M059J (cell line): ENCODE measurements at regions not wholly inside any gene's neighbourhood (a gene's known extent, or its start where the extent isn't known, plus 50 kb on each side); places are given as distances from the start of the nearest gene placed in this dataset.

Experiments used
- DNase-seq: peaks from one replicate; pipeline ENCODE4 v3.0.0-alpha.2; 2012; ENCODE audit warnings: low read depth

- no peak for DNase-seq
Measured at GRCh38 chr2:139296672-139297209, 516.6 kb upstream of the NXPH2 start.

DNA sequence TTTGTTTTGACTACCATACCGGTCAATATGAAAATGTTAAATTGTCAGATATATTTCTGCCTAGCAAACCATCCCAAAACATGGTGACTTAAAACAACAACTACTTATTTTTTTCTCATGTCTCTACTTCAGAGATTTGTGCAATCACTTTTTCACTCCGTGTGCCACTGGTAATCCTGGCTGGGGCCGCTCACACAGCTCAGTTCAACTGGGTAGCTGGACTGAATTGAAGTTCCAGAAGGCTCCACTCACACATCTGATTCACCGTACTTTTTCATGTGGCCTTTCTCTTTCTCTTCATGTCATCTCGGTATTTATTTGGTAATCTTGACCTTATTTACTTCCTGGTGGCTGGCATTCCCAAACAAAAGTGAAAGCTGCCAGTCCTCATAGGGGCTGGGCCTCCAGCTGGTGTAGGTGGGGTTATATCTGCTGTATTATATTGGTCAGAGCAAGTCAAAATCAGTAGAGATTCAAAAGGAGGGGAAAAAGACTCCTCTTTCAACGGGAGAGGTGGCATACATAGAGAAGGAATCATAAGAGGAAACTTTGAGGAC lies 513.9 kb upstream of the NXPH2 start:
- DNase-seq: no peak

DNA sequence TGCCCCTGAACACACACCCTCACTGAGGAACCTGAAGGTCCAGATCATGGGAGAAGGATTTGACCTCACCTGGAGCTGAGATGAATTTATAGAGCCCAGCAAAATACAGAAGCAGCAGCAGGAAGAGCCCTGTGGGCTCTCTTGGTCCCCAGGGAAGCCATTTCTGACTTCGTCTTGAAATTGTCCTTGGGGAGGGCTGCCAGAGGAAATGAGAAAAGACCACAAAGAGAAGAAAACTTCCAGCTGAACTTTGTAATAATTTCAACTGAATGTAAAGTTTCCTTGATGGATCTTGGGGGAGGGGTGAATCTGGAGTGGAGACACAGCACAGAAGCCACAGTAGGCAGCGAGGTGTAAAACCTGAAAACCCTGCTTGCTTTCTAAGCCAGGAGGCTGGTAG lies 500.9 kb upstream of the NXPH2 start:
- no peak for DNase-seq

DNA sequence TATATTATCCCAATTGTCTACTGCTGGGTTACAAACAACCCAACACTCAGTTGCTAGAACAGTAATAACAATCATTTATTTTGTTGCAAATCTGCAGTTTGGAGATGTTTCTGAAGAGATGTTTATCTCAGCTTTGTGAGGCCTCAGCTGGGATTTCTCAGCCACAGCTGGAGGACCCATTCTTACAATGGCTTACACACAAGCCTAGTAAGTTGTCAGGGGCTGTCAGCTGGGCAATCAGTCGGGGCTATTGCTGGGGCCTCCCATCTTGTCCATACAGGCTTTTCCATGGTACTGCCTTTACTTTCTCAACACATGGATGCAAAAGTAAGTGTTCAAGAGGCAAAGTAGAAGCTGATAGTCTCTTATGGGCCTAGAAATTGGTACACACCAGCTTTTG lies 491.7 kb upstream of the NXPH2 start:
- no peak for DNase-seq

GRCh38 chr2:139271149-139271548 lies 491.0 kb upstream of the NXPH2 start:
- DNase-seq: no peak

- no peak for DNase-seq
Measured at GRCh38 chr2:139260052-139260430, 479.9 kb upstream of the NXPH2 start.

DNA sequence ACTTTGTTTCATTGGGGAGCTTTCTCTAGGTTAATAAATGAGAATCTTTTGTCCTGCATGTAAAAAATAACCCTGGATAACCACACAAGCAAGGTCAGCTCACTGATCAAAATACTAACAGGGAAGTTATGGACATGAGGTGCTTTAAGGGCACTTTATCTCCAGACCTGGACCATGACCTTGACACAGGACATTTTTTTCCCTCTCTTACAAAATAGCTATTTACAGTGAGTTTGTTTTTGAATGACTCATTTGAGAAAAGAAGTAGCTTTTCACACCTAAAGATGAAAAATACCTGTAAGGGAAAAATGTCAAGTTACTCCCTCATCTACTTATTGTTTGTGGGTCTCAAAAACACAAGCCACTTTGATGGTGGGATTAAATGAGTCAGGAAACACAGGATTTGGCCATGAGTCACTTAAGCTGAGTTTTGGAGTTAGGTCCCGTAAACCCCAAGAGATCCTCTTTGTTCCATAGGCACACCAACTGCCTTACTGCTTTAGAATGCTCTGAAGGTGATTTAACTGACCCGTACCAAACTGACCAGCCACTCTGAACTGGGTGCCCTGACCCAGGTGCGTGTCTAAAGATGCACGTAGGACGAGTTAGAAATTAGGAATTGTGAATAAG lies 479.3 kb upstream of the NXPH2 start:
- DNase-seq: no peak

GRCh38 chr2:139241286-139241685 lies 461.1 kb upstream of the NXPH2 start:
- DNase-seq: no peak

GRCh38 chr2:139237023-139237422 lies 456.8 kb upstream of the NXPH2 start:
- no peak for DNase-seq

- no peak for DNase-seq
Measured at GRCh38 chr2:139230881-139231280, 450.7 kb upstream of the NXPH2 start.

GRCh38 chr2:139228276-139228675 lies 448.1 kb upstream of the NXPH2 start:
- no peak for DNase-seq

- no peak for DNase-seq
Measured at GRCh38 chr2:139225961-139226360, 445.8 kb upstream of the NXPH2 start.

DNA sequence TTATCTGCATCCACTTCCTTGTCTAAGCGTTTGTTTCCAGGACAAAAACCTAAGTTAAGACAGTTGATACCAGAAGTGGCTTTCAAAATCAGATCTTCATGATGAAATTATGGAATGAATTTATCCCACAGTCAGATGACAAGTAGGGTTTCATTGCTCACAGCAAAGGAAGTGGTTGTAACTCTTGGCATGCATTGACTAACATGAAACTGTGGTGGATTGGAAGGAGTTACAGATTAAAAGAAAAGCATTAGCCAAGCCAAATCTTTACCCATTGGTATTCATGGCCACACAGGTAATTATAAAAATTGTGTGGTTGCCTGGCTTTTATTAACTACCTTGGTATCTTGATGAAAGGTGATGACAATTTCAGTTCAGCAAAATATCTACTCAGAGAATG lies 438.0 kb upstream of the NXPH2 start:
- no peak for DNase-seq

- no peak for DNase-seq
Measured at GRCh38 chr2:139217641-139218040, 437.5 kb upstream of the NXPH2 start.

DNA sequence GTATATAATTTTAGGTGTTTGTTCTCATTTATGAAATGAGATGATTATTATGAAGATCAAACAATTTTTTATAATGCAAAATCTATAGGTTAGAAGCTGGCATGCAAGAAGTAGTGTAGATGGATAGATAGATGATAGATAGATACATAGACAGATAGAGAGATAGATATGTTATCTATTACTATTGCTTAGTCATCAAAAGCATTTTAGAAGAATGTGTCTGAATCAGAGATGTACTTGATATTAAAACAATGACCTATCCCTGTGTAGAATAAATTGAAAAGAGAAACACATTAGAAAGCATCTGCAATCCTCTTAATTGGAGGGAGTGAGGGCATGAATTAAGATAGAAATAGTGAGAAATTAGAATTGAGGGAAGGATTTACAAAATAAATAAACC lies 436.2 kb upstream of the NXPH2 start:
- DNase-seq: no peak

GRCh38 chr2:139214801-139215200 lies 434.6 kb upstream of the NXPH2 start:
- no peak for DNase-seq

DNA sequence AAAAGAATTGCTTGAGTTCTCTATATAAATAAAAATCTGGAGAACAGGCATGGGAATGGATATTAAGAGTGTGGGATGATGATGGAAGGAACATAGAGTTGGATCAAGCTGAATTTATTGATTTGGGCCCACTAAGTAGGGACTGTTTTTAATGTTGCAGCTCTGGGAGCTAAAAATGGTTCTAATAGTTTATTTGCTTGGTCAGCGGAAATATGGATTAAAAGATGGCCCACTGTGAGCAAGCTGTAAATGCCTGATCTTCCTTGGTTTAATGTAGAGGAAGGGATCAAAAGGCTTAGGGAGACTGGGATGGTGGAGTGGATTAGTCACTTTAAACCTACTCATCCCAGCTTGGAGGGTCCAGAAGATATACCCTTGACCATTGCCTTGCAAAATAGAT lies 429.4 kb upstream of the NXPH2 start:
- DNase-seq: no peak

- DNase-seq: no peak
Measured at GRCh38 chr2:139201516-139201915, 421.3 kb upstream of the NXPH2 start.

GRCh38 chr2:139196754-139197153 lies 416.6 kb upstream of the NXPH2 start:
- no peak for DNase-seq

GRCh38 chr2:139194546-139194945 lies 414.4 kb upstream of the NXPH2 start:
- DNase-seq: no peak

DNA sequence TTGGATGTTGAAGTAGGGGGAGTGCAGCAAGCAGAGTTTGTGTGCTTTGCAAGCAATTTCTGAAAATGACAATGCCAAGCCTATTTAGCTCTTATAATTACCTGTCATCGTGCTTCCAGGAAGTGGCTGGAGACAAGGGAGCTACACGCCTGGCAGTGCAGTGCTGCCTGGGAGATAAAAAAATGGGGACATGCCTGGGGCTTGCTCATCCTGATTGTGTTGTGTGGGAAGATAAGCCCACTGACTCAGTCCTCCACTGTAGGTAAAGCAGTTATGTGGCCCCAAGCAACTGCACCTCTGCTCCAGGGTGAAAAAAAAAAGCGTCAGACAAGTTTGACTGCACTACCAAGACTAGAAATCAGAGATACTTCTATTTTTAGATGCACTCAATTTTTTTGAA lies 396.9 kb upstream of the NXPH2 start:
- no peak for DNase-seq

- DNase-seq: no peak
Measured at GRCh38 chr2:139175510-139175909, 395.3 kb upstream of the NXPH2 start.

- no peak for DNase-seq
Measured at GRCh38 chr2:139170406-139170805, 390.2 kb upstream of the NXPH2 start.

DNA sequence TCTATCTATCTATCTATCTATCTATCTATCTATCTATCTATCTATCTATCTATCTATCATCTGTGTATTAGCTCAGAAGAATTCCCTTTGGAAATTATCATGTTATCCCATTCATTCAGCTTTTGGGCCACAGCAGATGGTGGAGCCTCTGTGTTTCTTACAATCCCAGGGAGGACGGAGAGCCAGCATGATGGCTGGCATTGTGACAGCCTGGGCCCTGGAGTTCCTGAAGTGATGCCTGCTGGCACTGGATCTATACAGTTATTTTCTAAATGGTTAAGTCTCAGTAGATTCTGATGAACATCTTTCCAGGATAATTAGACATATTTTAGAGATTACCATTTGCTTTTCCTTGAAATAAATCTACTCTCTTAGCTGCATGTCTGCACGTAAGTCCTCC lies 385.4 kb upstream of the NXPH2 start:
- no peak for DNase-seq
